ENCODE measurements at regions not wholly inside any gene's neighbourhood (a gene's known extent, or its start where the extent isn't known, plus 50 kb on each side); places are given as distances from the start of the nearest gene placed in this dataset.
"Not testable (repeated sequence)": the region's sequence is repeated elsewhere in the genome, so short reads cannot be mapped to it uniquely, and the experiment has no call there.

GRCh38 chr6:141370438-141370837 is 762.3 kb upstream of the GJE1 start:
- no peak overlapping the region for H3K4me3 ChIP-seq (ENCODE audit: low read length)
- TF ChIP-seq CTCF (IDR thresholded peaks at IDR 0.05; ENCODE audit: insufficient read depth, low read depth, low read length, missing control alignments) = no peak
- no peak for DNase-seq (ENCODE audit: low read depth)

GRCh38 chr6:141366796-141367195 is 765.9 kb upstream of the GJE1 start:
- H3K4me3 ChIP-seq (ENCODE audit: low read length); DNase-seq (ENCODE audit: low read depth): not testable (repeated sequence)

GRCh38 chr6:141364694-141365093 is 768.0 kb upstream of the GJE1 start:
- DNase-seq (ENCODE audit: low read depth) = no peak

GRCh38 chr6:141364232-141364631 is 768.5 kb upstream of the GJE1 start:
- DNase-seq (ENCODE audit: low read depth) = no peak
- TF ChIP-seq CTCF (IDR thresholded peaks at IDR 0.05; ENCODE audit: insufficient read depth, low read depth, low read length, missing control alignments) = no peak
- H3K4me3 ChIP-seq (ENCODE audit: low read length) = no peak overlapping the region

More at GRCh38 chr6:141364694-141365093, 768.0 kb upstream of the GJE1 start:
- TF ChIP-seq CTCF (IDR thresholded peaks at IDR 0.05; ENCODE audit: insufficient read depth, low read depth, low read length, missing control alignments) = no peak
- no peak overlapping the region for H3K4me3 ChIP-seq (ENCODE audit: low read length)

GRCh38 chr6:141361559-141361958 is 771.2 kb upstream of the GJE1 start:
- H3K4me3 ChIP-seq (ENCODE audit: low read length) = no peak overlapping the region
- TF ChIP-seq CTCF (IDR thresholded peaks at IDR 0.05; ENCODE audit: insufficient read depth, low read depth, low read length, missing control alignments) = no peak
- DNase-seq (ENCODE audit: low read depth) = no peak

- DNase-seq (ENCODE audit: low read depth) = no peak
- TF ChIP-seq CTCF (IDR thresholded peaks at IDR 0.05; ENCODE audit: insufficient read depth, low read depth, low read length, missing control alignments) = no peak
- no peak overlapping the region for H3K4me3 ChIP-seq (ENCODE audit: low read length)
These were observed 772.8 kb upstream of the GJE1 start for GRCh38 chr6:141359953-141360352.

GRCh38 chr6:141354191-141354955 is 778.4 kb upstream of the GJE1 start:
- H3K4me3 ChIP-seq (ENCODE audit: low read length) = no peak overlapping the region
- TF ChIP-seq CTCF (IDR thresholded peaks at IDR 0.05; ENCODE audit: insufficient read depth, low read depth, low read length, missing control alignments) = peak; percentile 35
- DNase-seq (ENCODE audit: low read depth) = no peak

Measured in epithelial cell of esophagus (primary cell).